CD4-positive, CD25-positive, alpha-beta regulatory T cell (primary cell): ENCODE measurements at regions not wholly inside any gene's neighbourhood (a gene's known extent, or its start where the extent isn't known, plus 50 kb on each side); places are given as distances from the start of the nearest gene placed in this dataset.

Experiments used
- ATAC-seq, 2 donors: fragments of 150-1000 bp; cut with Tn5 transposase; one replicate each; pipeline ENCODE4 v1.10.0; 2021; ENCODE audit warnings: low read depth in 2 of 2, moderate number of reproducible peaks in 2 of 2, moderate library complexity in 1 of 2
- DNase-seq, 3 donors: peaks; one replicate each; pipeline versions ENCODE4 v3.0.0 to v3.0.0-alpha.2; 2012 to 2022; ENCODE audit warnings: mixed read lengths in 1 of 3
- H3K27ac ChIP-seq: one replicate; pipeline ENCODE4 v1.7.0; 2013; ENCODE audit warnings: mild to moderate bottlenecking, low read length; ENCODE audit not compliant: insufficient read depth, poor library complexity, severe bottlenecking
- H3K27me3 ChIP-seq: one replicate; pipeline ENCODE4 v1.7.0; 2013; ENCODE audit warnings: low read length; ENCODE audit not compliant: control insufficient read depth, insufficient read depth
- H3K36me3 ChIP-seq: one replicate; pipeline ENCODE4 v1.7.0; 2013; ENCODE audit warnings: mild to moderate bottlenecking, low read length, moderate library complexity; ENCODE audit not compliant: control insufficient read depth, insufficient read depth
- H3K4me1 ChIP-seq: 2 replicates; pipeline ENCODE4 v1.7.0; 2013; ENCODE audit warnings: mild to moderate bottlenecking, low read length; ENCODE audit not compliant: insufficient read depth, control insufficient read depth, poor library complexity, severe bottlenecking
- H3K4me3 ChIP-seq: one replicate; pipeline ENCODE4 v1.7.0; 2013; ENCODE audit warnings: low read depth, mild to moderate bottlenecking, low read length, moderate library complexity
- H3K9me3 ChIP-seq, 2 experiments: 1 replicate in 1 of 2; 2 replicates in 1 of 2; pipeline ENCODE4 v1.7.0; 2013; ENCODE audit warnings: low read length in 2 of 2, mild to moderate bottlenecking in 1 of 2, moderate library complexity in 1 of 2; ENCODE audit not compliant: control insufficient read depth in 2 of 2
- H3K27ac Mint-ChIP-seq, 3 donors: one replicate each; pipeline ENCODE4 v1.8.0; 2020 to 2022; ENCODE audit warnings: mild to moderate bottlenecking in 3 of 3, mixed read lengths in 3 of 3, moderate library complexity in 2 of 3
- H3K27me3 Mint-ChIP-seq: one replicate; pipeline ENCODE4 v1.8.0; 2022; ENCODE audit warnings: mild to moderate bottlenecking, mixed read lengths
- H3K36me3 Mint-ChIP-seq: one replicate; pipeline ENCODE4 v1.8.0; 2020; ENCODE audit warnings: mixed read lengths
- H3K4me1 Mint-ChIP-seq, 4 donors: one replicate each; pipeline ENCODE4 v1.8.0; 2020 to 2022; ENCODE audit warnings: mixed read lengths in 4 of 4, mild to moderate bottlenecking in 1 of 4
- H3K4me3 Mint-ChIP-seq, 4 donors: one replicate each; pipeline ENCODE4 v1.8.0; 2020 to 2022; ENCODE audit warnings: mild to moderate bottlenecking in 4 of 4, mixed read lengths in 4 of 4, moderate library complexity in 3 of 4
- H3K9me3 Mint-ChIP-seq, 7 donors: one replicate each; pipeline ENCODE4 v1.8.0; 2020 to 2022; ENCODE audit warnings: mixed read lengths in 7 of 7, mild to moderate bottlenecking in 3 of 7, moderate library complexity in 2 of 7

DNA sequence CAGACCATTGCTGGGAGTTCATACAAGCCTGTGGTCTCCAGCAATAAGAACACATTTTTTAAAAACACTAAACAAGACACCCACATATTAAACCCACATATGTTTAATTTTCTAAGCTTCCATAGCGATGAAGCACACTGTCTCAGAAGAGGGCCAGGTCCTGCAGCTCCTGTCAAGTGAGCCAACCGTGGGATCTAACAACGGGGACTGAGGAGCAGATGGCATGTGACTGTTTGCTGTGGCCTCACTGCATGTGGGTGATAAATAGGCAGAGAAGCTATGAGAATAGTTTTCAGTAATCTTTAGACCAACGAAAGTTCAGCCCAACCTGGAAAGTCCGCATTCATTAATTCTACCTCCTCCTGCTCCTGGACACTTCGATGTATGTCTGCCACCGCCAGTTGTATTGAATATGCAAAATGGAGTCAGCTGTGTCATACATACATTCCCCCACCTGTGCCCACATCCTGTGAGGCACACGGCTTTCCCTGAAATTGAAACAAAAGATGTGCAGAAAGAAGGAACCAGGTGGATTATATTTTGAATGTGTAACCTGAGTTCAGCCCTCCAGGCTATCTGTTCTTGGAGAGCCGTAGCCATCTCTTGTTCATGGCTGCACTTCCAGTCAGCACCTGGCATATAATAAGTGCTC, 88.2 kb downstream of the MIS18A start:
- peaks cover 2% of the 10 kb centered on the region for H3K27me3 ChIP-seq
- no peaks in the 10 kb centered on the region for H3K9me3 ChIP-seq
- H3K4me1 ChIP-seq = no peaks in the 10 kb centered on the region
- no peak overlapping the region for H3K4me3 Mint-ChIP-seq
- H3K4me1 Mint-ChIP-seq = no peaks in the 10 kb centered on the region
- ATAC-seq (no peak), DNase-seq (no peak)
- H3K36me3 Mint-ChIP-seq = no peaks in the 10 kb centered on the region
- no peak overlapping the region for H3K4me3 ChIP-seq
- peaks cover 0 to 1% (median 0%) of the 10 kb centered on the region in 7 donors for H3K9me3 Mint-ChIP-seq
- H3K27me3 Mint-ChIP-seq = peaks cover 4% of the 10 kb centered on the region
- H3K27ac Mint-ChIP-seq = no peak overlapping the region
- no peak overlapping the region for H3K27ac ChIP-seq
- no peaks in the 10 kb centered on the region for H3K36me3 ChIP-seq

DNA sequence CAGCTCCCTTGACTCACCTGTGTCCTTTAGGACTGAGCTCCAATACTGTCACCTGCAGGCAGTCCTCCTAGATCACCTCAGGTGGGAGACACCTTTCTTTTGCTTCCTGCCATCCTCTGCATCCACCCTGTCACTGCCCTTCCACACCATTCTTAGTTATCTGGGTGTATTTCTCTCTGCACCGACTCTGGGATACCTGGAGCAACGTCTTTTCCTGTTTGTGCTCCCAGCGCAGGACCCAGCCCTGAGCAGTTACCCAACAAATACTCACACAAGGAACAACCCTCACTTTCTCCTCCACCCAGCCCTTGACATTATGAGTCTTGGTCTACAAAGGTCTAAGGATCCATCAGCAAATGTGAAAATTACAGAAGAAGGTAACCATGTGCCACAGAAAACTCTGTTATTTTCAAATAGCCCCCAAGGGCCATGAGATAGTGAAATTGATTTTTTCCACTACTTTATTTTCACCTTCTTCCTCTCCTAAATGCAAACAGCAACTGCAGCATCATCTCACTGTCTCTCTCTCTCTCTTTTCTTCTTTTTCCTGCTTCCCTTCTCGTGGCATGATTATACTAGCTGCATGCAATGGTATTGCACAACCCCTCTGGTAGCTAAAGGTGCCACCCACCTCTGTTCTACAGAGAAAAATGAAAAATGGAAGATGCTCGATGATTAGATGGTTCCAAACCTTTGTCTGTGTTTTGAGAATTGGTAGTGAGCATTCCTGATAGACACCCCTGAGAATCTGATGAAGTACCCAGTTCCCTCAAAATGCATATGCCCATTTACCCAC, 89.0 kb downstream of the MIS18A start:
- Histone ChIP-seq H3K36me3 (no peaks in the 10 kb centered on the region), H3K4me3 (no peak overlapping the region), H3K27me3 (peaks cover 2% of the 10 kb centered on the region), H3K9me3 (no peaks in the 10 kb centered on the region), H3K27ac (no peak overlapping the region), H3K4me1 (no peaks in the 10 kb centered on the region)
- Mint-ChIP-seq H3K27ac (no peak overlapping the region), H3K9me3 (peaks cover 0 to 1% (median 0%) of the 10 kb centered on the region in 7 donors), H3K4me1 (no peaks in the 10 kb centered on the region), H3K27me3 (no peaks in the 10 kb centered on the region), H3K4me3 (no peak overlapping the region), H3K36me3 (no peaks in the 10 kb centered on the region)
- DNase-seq (no peak), ATAC-seq (no peak)

DNA sequence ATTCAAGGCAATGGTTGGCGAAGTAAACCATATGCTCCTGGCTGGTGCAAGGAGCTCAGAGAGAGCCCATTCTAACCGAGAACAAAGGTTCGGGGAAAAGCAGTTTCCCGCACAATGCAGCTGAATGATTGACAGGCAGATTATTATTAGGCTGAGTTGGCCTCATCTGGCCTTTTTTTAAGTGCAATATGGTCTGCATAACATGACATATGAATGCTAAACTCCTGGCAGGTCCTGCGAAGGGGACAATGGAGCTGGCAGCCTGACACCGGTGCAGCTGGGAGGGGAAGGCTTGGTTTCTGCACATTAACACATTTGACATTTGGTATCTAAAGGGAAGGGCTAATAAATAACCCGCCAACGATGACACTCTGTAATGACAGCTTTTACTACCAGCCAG, 92.0 kb downstream of the MIS18A start:
- H3K27ac Mint-ChIP-seq = no peak overlapping the region
- H3K4me1 Mint-ChIP-seq = no peaks in the 10 kb centered on the region
- no peaks in the 10 kb centered on the region for H3K4me1 ChIP-seq
- no peak overlapping the region for H3K4me3 Mint-ChIP-seq
- no peak for ATAC-seq
- no peaks in the 10 kb centered on the region for H3K36me3 ChIP-seq
- H3K4me3 ChIP-seq = no peak overlapping the region
- H3K27me3 Mint-ChIP-seq = no peaks in the 10 kb centered on the region
- no peaks in the 10 kb centered on the region for H3K9me3 ChIP-seq
- peaks cover 0 to 1% (median 0%) of the 10 kb centered on the region in 7 donors for H3K9me3 Mint-ChIP-seq
- H3K36me3 Mint-ChIP-seq = no peaks in the 10 kb centered on the region
- no peak for DNase-seq
- no peak overlapping the region for H3K27ac ChIP-seq
- H3K27me3 ChIP-seq = peaks cover 2% of the 10 kb centered on the region

DNA sequence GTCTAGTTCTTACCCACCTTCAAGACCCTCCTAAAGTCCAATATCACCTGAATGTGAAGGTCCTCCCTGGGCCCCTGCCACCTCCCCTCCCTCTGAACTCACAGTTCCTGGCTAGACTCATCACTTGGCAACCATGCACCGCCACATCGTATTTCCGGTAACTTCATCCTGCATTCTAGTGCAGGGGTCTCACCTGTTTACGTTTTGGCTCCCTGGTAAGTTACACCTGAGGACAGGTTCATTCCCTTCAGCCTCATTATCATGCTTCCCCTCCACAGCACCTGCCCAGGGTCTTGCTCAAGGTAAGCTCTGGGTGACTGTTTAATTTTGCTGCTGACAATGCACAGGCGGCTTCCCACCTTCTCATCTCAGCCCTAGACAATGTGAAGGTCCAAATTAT, 93.1 kb downstream of the MIS18A start:
- Mint-ChIP-seq H3K36me3 (no peaks in the 10 kb centered on the region), H3K4me1 (no peaks in the 10 kb centered on the region), H3K4me3 (no peak overlapping the region), H3K27ac (no peak overlapping the region), H3K27me3 (no peaks in the 10 kb centered on the region), H3K9me3 (peaks cover 0 to 1% (median 0%) of the 10 kb centered on the region in 7 donors)
- Histone ChIP-seq H3K27ac (no peak overlapping the region), H3K36me3 (no peaks in the 10 kb centered on the region), H3K27me3 (peaks cover 2% of the 10 kb centered on the region), H3K9me3 (no peaks in the 10 kb centered on the region), H3K4me3 (no peak overlapping the region), H3K4me1 (no peaks in the 10 kb centered on the region)
- DNase-seq = no peak
- ATAC-seq = no peak

DNA sequence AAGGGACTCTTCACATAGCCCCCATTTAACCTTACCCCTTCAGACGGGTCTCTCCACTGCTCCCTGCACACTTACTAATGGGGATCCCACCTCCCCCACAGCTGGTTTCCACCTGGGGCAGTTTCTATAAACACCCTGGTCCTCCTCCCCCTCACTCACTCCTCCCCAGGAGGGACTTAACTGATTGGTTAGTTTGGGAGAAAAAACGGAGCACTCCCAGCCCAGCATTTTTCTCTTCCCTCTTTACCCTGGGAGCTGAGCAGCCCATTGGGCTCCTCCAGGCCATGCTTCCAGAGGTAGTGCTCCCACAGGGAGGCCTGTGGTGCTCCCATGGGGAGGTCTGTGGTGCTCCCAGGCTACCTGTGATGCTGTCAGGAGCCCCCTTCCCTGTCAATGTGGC, 93.7 kb downstream of the MIS18A start:
- H3K4me3 Mint-ChIP-seq = no peak overlapping the region
- no peaks in the 10 kb centered on the region for H3K4me1 Mint-ChIP-seq

DNA sequence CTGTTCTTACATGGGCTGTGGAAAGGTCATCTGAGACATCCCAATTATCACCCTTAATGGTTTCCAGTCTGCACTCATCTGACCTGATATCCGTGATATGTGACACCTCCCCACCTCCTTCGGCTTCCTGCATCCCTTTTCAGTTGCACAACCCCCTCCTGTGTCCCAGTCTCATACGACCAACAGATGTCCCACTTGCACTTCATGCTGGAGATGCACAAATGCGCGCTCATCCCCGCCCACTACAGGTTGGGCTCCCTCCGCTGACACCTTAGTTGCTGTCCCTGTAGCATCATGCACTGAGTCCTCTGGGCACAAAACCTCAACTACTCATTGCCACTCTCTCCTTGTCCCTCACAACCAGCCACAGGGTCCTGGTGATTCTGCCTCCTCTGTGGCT, 94.4 kb downstream of the MIS18A start:
- no peaks in the 10 kb centered on the region for H3K4me1 Mint-ChIP-seq
- H3K36me3 Mint-ChIP-seq = no peaks in the 10 kb centered on the region
- ATAC-seq (no peak), DNase-seq (no peak)
- Histone ChIP-seq H3K27me3 (peaks cover 2% of the 10 kb centered on the region), H3K36me3 (no peaks in the 10 kb centered on the region), H3K27ac (no peak overlapping the region), H3K4me1 (no peaks in the 10 kb centered on the region), H3K9me3 (no peaks in the 10 kb centered on the region), H3K4me3 (no peak overlapping the region)
- H3K27me3 Mint-ChIP-seq = no peaks in the 10 kb centered on the region
- no peak overlapping the region for H3K4me3 Mint-ChIP-seq
- no peak overlapping the region for H3K27ac Mint-ChIP-seq
- peaks cover 0 to 2% (median 0%) of the 10 kb centered on the region in 7 donors for H3K9me3 Mint-ChIP-seq

More for the DNA sequence above, 93.7 kb downstream of the MIS18A start:
- Histone ChIP-seq H3K4me1 (no peaks in the 10 kb centered on the region), H3K36me3 (no peaks in the 10 kb centered on the region), H3K4me3 (no peak overlapping the region), H3K27me3 (peaks cover 2% of the 10 kb centered on the region), H3K27ac (no peak overlapping the region), H3K9me3 (no peaks in the 10 kb centered on the region)
- Mint-ChIP-seq H3K27ac (no peak overlapping the region), H3K36me3 (no peaks in the 10 kb centered on the region), H3K9me3 (peaks cover 0 to 2% (median 0%) of the 10 kb centered on the region in 7 donors), H3K27me3 (no peaks in the 10 kb centered on the region)
- ATAC-seq (no peak), DNase-seq (no peak)

DNA sequence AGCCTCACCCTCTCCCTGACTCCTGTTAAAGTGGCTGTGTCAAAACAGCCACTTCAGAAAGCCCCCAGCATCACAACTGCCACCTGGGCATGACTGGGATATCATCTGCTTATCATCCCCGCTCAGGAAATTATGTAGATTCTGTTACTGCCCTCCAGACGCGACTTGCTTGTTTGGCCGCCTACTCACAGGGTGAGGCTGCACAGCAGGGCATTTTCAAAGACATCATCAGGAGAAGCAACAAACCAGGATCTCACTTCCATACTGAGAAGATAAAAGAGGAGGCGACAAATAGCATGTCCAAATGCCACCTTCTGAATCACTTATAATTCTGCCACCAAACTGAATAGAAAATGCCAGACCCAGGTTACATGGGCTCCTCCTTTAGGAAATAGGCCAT, 94.8 kb downstream of the MIS18A start:
- DNase-seq = no peak
- H3K9me3 Mint-ChIP-seq = peaks cover 0 to 2% (median 0%) of the 10 kb centered on the region in 7 donors

DNA sequence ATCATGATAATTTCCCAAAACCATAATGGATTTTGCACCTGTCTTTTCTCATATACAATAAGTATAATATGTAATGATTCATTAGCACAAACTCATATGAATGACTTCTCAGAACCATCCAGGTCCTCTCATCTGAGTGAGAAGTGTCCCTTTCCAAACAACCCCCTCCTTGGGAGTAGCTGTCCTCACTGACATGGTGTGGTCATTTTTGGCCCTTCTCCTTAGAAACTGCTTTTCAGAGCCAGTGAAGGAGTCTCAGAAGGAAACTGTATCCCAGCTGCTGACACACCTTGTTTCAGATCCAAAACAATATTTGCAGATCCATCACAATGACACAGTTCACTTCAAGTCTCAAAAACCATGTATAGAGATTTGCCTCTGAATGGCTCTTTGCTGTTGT, 95.5 kb downstream of the MIS18A start:
- Histone ChIP-seq H3K27ac (no peak overlapping the region), H3K27me3 (peaks cover 2% of the 10 kb centered on the region), H3K4me1 (no peaks in the 10 kb centered on the region), H3K9me3 (no peaks in the 10 kb centered on the region), H3K4me3 (no peak overlapping the region), H3K36me3 (no peaks in the 10 kb centered on the region)
- H3K9me3 Mint-ChIP-seq = peaks cover 0 to 2% (median 0%) of the 10 kb centered on the region in 7 donors
- DNase-seq (no peak), ATAC-seq (no peak)
- no peaks in the 10 kb centered on the region for H3K36me3 Mint-ChIP-seq
- no peaks in the 10 kb centered on the region for H3K4me1 Mint-ChIP-seq
- no peak overlapping the region for H3K27ac Mint-ChIP-seq
- H3K4me3 Mint-ChIP-seq = no peak overlapping the region
- no peaks in the 10 kb centered on the region for H3K27me3 Mint-ChIP-seq

More for the DNA sequence above, 94.8 kb downstream of the MIS18A start:
- peaks cover 2% of the 10 kb centered on the region for H3K27me3 ChIP-seq
- no peak overlapping the region for H3K27ac ChIP-seq
- Mint-ChIP-seq H3K4me1 (no peaks in the 10 kb centered on the region), H3K27me3 (no peaks in the 10 kb centered on the region), H3K4me3 (no peak overlapping the region), H3K27ac (no peak overlapping the region), H3K36me3 (no peaks in the 10 kb centered on the region)
- no peaks in the 10 kb centered on the region for H3K36me3 ChIP-seq
- H3K4me1 ChIP-seq = no peaks in the 10 kb centered on the region
- no peak for ATAC-seq
- H3K9me3 ChIP-seq = no peaks in the 10 kb centered on the region
- no peak overlapping the region for H3K4me3 ChIP-seq
